ENCODE measurements at regions not wholly inside any gene's neighbourhood (a gene's known extent, or its start where the extent isn't known, plus 50 kb on each side); places are given as distances from the start of the nearest gene placed in this dataset.

DNA sequence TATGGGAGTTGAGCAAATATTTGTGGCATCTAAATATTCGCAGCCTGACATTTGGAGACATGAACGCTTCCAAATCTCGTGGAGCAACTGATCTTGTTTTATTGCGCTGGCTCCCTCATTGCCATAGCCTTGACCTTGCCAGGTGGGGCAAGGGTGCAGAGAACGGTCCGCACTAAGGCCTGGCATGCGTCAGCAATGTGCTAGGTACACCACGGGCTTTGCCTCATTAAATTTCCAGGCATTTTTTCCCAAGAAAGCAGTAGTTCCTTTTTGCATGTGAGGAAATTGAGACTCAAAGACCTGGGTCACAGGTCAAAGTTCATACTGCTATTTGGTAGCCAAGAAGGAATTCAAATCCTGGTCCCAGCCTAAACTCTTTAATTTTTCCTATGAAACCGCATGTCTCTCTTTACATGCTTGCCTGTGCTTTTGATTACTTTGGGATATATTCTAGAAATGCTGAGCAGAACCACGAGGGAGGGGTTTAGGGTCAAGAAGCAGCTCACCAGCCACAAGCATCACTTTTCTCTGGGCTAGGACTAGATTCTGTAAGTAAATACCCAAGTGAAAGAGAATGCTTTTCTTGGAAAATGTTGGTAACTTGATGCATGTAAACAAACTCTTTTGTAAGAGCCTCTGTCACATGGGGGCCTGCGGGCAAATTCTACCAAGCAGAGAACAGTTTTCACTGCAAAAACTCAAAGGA, 891.6 kb downstream of the VRK1 start:
- H3K9me3 ChIP-seq (ENCODE audit: control insufficient read depth, insufficient read depth, low read depth, low read length), result no peaks in the 10 kb centered on the region
- H3K4me1 ChIP-seq (ENCODE audit: control insufficient read depth, insufficient read depth, low read length), result no peaks in the 10 kb centered on the region
- no peak overlapping the region for H3K27ac ChIP-seq (ENCODE audit: extremely low read depth, low read depth, low read length)
- H3K4me3 ChIP-seq (ENCODE audit: low read depth, low read length), result no peak overlapping the region
- POLR2A ChIA-PET, result no interaction called here
- H3K36me3 ChIP-seq (ENCODE audit: control insufficient read depth in 2 of 2, insufficient read depth in 1 of 2, low read length in 2 of 2), result no peaks in the 10 kb centered on the region
- CTCF ChIA-PET, result no interaction called here
- no peak for TF ChIP-seq ZNF202 (tag by site-specific recombination; IDR thresholded peaks at IDR 0.05; ENCODE audit: borderline replicate concordance)
- TF ChIP-seq ZNF792 (tag by site-specific recombination; IDR thresholded peaks at IDR 0.05), result no peak

DNA sequence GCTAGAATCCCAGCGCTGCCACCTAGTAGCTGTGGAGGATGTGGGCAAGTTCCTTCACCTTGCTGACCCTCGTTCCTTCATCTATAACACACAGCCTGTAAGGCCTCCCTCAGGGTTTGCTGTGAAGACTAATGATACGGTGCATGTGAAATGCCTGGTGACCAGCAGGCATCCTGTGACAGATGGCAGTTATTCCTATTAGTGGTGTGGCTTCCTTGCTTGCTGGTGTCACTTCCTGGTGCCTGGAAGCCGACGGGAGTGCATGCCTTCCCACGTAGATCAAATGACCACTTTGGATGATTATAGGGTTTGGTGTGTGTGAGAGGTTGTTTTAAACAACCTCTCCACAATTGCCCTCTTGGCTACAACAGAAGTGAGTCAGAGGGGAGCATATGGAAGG, 894.9 kb downstream of the VRK1 start:
- TF ChIP-seq MEIS1 (CRISPR knock-in tag; IDR thresholded peaks at IDR 0.05; ENCODE audit: borderline replicate concordance) (no peak), SP7 (tag by site-specific recombination; IDR thresholded peaks at IDR 0.05) (0 out of 2 replicates have a peak, but pooled peaks have one; percentile 23)
- no peak overlapping the region for H3K4me3 ChIP-seq (ENCODE audit: low read depth, low read length)
- no peaks in the 10 kb centered on the region for H3K9me3 ChIP-seq (ENCODE audit: control insufficient read depth, insufficient read depth, low read depth, low read length)
- no peaks in the 10 kb centered on the region for H3K4me1 ChIP-seq (ENCODE audit: control insufficient read depth, insufficient read depth, low read length)
- H3K36me3 ChIP-seq (ENCODE audit: control insufficient read depth in 2 of 2, insufficient read depth in 1 of 2, low read length in 2 of 2), result no peaks in the 10 kb centered on the region
- POLR2A ChIA-PET, result no interaction called here
- CTCF ChIA-PET, result no interaction called here
- no peak overlapping the region for H3K27ac ChIP-seq (ENCODE audit: extremely low read depth, low read depth, low read length)

DNA sequence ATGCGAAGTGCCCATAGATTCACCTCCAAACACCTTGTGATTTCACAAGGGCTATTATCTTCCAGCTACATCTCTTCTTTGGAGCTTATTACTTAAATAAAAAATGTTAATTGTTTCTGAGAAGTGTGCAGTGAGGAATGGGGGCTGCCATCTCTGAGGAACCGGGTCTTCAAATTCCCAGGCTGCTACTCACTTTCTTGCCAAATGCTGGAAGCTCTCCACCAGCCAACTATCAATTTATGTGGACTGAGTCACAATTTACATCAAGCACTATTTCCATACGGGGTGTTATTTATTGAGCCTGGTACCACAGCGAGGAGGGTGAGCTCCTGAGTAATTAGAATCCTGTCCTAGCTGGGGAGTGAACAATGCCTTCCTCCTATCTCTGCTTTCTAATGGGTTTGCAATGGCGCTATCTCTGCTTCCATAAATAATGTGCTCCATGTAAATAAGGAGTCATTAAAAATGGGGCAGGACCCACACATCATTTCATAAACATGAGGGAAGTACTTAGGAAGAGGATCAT, 898.3 kb downstream of the VRK1 start:
- ChIA-PET POLR2A (no interaction called here), CTCF (interaction anchor here (0.6 kb wide), 1 partner anchor 131 kb away, joined by 3 read pairs; no protein-coding TSS in a partner anchor)
- Histone ChIP-seq H3K9me3 (ENCODE audit: control insufficient read depth, insufficient read depth, low read depth, low read length) (no peaks in the 10 kb centered on the region), H3K4me1 (ENCODE audit: control insufficient read depth, insufficient read depth, low read length) (no peaks in the 10 kb centered on the region), H3K36me3 (ENCODE audit: control insufficient read depth in 2 of 2, insufficient read depth in 1 of 2, low read length in 2 of 2) (no peaks in the 10 kb centered on the region), H3K4me3 (ENCODE audit: low read depth, low read length) (no peak overlapping the region), H3K27ac (ENCODE audit: extremely low read depth, low read depth, low read length) (no peak overlapping the region)
- no peak for TF ChIP-seq ZNF391 (tag by site-specific recombination; IDR thresholded peaks at IDR 0.05; ENCODE audit: borderline replicate concordance, low read depth)
- TF ChIP-seq KLF9 (tag by site-specific recombination; IDR thresholded peaks at IDR 0.05; ENCODE audit: low read depth), result no peak
- TF ChIP-seq ZNF169 (tag by site-specific recombination; IDR thresholded peaks at IDR 0.05), result no peak
- TF ChIP-seq GLIS1 (tag by site-specific recombination; IDR thresholded peaks at IDR 0.05), result no peak
- TF ChIP-seq ZNF521 (tag by site-specific recombination; IDR thresholded peaks at IDR 0.05), result no peak
- TF ChIP-seq ZNF623 (tag by site-specific recombination; IDR thresholded peaks at IDR 0.05), result no peak
- TF ChIP-seq ZNF132 (tag by site-specific recombination; IDR thresholded peaks at IDR 0.05; ENCODE audit: borderline replicate concordance), result no peak
- TF ChIP-seq BCL11A (tag by site-specific recombination; IDR thresholded peaks at IDR 0.05; ENCODE audit: low read depth), result no peak
- TF ChIP-seq, protein P1, sequence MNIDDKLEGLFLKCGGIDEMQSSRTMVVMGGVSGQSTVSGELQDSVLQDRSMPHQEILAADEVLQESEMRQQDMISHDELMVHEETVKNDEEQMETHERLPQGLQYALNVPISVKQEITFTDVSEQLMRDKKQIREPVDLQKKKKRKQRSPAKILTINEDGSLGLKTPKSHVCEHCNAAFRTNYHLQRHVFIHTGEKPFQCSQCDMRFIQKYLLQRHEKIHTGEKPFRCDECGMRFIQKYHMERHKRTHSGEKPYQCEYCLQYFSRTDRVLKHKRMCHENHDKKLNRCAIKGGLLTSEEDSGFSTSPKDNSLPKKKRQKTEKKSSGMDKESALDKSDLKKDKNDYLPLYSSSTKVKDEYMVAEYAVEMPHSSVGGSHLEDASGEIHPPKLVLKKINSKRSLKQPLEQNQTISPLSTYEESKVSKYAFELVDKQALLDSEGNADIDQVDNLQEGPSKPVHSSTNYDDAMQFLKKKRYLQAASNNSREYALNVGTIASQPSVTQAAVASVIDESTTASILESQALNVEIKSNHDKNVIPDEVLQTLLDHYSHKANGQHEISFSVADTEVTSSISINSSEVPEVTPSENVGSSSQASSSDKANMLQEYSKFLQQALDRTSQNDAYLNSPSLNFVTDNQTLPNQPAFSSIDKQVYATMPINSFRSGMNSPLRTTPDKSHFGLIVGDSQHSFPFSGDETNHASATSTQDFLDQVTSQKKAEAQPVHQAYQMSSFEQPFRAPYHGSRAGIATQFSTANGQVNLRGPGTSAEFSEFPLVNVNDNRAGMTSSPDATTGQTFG (tag by site-specific recombination; IDR thresholded peaks at IDR 0.05; ENCODE audit: borderline replicate concordance), result no peak
- no peak for TF ChIP-seq ZBTB17 (tag by site-specific recombination; IDR thresholded peaks at IDR 0.05)
- TF ChIP-seq ZNF37A (tag by site-specific recombination; IDR thresholded peaks at IDR 0.05), result no peak
- TF ChIP-seq HOXC10 (CRISPR knock-in tag; IDR thresholded peaks at IDR 0.05), result no peak
- no peak for TF ChIP-seq ZBTB1 (tag by site-specific recombination; IDR thresholded peaks at IDR 0.05)
- TF ChIP-seq, protein P2, sequence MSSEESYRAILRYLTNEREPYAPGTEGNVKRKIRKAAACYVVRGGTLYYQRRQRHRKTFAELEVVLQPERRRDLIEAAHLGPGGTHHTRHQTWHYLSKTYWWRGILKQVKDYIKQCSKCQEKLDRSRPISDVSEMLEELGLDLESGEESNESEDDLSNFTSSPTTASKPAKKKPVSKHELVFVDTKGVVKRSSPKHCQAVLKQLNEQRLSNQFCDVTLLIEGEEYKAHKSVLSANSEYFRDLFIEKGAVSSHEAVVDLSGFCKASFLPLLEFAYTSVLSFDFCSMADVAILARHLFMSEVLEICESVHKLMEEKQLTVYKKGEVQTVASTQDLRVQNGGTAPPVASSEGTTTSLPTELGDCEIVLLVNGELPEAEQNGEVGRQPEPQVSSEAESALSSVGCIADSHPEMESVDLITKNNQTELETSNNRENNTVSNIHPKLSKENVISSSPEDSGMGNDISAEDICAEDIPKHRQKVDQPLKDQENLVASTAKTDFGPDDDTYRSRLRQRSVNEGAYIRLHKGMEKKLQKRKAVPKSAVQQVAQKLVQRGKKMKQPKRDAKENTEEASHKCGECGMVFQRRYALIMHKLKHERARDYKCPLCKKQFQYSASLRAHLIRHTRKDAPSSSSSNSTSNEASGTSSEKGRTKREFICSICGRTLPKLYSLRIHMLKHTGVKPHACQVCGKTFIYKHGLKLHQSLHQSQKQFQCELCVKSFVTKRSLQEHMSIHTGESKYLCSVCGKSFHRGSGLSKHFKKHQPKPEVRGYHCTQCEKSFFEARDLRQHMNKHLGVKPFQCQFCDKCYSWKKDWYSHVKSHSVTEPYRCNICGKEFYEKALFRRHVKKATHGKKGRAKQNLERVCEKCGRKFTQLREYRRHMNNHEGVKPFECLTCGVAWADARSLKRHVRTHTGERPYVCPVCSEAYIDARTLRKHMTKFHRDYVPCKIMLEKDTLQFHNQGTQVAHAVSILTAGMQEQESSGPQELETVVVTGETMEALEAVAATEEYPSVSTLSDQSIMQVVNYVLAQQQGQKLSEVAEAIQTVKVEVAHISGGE (tag by site-specific recombination; conservative IDR thresholded peaks at IDR 0.05; ENCODE audit: low read depth), result no peak
- TF ChIP-seq, protein P3, sequence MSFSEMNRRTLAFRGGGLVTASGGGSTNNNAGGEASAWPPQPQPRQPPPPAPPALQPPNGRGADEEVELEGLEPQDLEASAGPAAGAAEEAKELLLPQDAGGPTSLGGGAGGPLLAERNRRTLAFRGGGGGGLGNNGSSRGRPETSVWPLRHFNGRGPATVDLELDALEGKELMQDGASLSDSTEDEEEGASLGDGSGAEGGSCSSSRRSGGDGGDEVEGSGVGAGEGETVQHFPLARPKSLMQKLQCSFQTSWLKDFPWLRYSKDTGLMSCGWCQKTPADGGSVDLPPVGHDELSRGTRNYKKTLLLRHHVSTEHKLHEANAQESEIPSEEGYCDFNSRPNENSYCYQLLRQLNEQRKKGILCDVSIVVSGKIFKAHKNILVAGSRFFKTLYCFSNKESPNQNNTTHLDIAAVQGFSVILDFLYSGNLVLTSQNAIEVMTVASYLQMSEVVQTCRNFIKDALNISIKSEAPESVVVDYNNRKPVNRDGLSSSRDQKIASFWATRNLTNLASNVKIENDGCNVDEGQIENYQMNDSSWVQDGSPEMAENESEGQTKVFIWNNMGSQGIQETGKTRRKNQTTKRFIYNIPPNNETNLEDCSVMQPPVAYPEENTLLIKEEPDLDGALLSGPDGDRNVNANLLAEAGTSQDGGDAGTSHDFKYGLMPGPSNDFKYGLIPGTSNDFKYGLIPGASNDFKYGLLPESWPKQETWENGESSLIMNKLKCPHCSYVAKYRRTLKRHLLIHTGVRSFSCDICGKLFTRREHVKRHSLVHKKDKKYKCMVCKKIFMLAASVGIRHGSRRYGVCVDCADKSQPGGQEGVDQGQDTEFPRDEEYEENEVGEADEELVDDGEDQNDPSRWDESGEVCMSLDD (tag by site-specific recombination; IDR thresholded peaks at IDR 0.05), result no peak
- TF ChIP-seq SCRT1 (tag by site-specific recombination; IDR thresholded peaks at IDR 0.05; ENCODE audit: borderline replicate concordance), result no peak
- no peak for TF ChIP-seq TCF7L2 (IDR thresholded peaks at IDR 0.05; ENCODE audit: borderline replicate concordance, low read depth, low read length)
- TF ChIP-seq ZNF843 (tag by site-specific recombination; IDR thresholded peaks at IDR 0.05), result no peak
- TF ChIP-seq ZNF19 (tag by site-specific recombination; IDR thresholded peaks at IDR 0.05; ENCODE audit: low read depth), result no peak
